ENCODE measurements at regions not wholly inside any gene's neighbourhood (a gene's known extent, or its start where the extent isn't known, plus 50 kb on each side); places are given as distances from the start of the nearest gene placed in this dataset.

DNA sequence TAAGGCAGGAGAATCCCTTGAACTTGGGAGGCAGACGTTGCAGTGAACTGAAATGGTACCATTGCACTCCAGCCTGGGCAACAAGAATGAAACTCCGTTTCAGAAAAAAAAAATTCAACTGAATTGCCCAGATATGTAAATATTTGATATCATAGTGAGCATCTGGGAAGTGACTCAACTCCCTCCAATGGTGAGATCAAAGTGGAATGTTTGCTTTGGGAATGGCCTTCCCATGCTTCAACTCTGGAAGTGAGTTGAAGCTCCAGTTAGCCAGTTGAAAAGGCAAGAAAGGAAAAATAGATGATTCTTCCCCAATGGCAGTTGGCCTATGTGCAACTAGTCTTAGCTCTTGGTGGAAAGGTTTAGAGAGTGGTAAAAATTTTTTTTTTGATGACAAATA lies 131.6 kb upstream of the CMC1 start:
- H3K4me3 ChIP-seq (ENCODE audit: insufficient read depth, low read length) = no peak overlapping the region
- no peaks in the 10 kb centered on the region for H3K9me3 ChIP-seq (ENCODE audit: low read depth, low read length)
- no peaks in the 10 kb centered on the region for H3K4me1 ChIP-seq (ENCODE audit: insufficient read depth, low read length)
- no peaks in the 10 kb centered on the region for H4K20me1 ChIP-seq (ENCODE audit: insufficient read depth, low read length)
- no peak overlapping the region for H2AFZ ChIP-seq (ENCODE audit: low read length)
- H3K79me2 ChIP-seq (ENCODE audit: insufficient read depth, low read length) = no peaks in the 10 kb centered on the region
- H3K27me3 ChIP-seq (ENCODE audit: insufficient read depth, low read length) = no peaks in the 10 kb centered on the region
- no peak for DNase-seq (ENCODE audit: insufficient read length, low spot score, missing footprints)
- H3K27ac ChIP-seq (ENCODE audit: low read depth, low read length) = no peak overlapping the region
- H3K36me3 ChIP-seq (ENCODE audit: insufficient read depth, low read length) = no peaks in the 10 kb centered on the region
- TF ChIP-seq, protein P1, sequence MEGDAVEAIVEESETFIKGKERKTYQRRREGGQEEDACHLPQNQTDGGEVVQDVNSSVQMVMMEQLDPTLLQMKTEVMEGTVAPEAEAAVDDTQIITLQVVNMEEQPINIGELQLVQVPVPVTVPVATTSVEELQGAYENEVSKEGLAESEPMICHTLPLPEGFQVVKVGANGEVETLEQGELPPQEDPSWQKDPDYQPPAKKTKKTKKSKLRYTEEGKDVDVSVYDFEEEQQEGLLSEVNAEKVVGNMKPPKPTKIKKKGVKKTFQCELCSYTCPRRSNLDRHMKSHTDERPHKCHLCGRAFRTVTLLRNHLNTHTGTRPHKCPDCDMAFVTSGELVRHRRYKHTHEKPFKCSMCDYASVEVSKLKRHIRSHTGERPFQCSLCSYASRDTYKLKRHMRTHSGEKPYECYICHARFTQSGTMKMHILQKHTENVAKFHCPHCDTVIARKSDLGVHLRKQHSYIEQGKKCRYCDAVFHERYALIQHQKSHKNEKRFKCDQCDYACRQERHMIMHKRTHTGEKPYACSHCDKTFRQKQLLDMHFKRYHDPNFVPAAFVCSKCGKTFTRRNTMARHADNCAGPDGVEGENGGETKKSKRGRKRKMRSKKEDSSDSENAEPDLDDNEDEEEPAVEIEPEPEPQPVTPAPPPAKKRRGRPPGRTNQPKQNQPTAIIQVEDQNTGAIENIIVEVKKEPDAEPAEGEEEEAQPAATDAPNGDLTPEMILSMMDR (IDR thresholded peaks at IDR 0.05; ENCODE audit: extremely low read depth, low read depth, low read length) = no peak
- H3K4me2 ChIP-seq (ENCODE audit: insufficient read depth, low read length) = no peak overlapping the region

DNA sequence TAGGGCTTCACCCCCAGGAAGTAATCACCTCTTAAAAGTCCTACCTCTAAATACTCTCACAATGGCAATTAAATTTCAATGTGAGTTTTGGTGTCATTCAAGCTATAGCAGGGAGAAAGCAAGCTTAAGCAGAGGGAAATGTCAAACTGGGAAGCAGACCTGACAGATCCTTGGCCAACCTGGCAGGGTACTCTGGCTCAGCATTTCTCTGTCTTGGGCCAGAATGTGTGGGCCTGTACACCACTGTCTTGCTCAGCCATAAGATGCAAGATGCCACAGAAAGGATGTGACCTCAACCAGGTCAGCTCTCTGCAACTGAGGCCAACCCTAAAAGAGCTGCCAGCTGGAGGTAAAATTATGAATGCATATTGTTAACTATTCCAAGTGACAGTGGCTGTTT lies 130.6 kb upstream of the CMC1 start:
- no peak overlapping the region for H3K4me3 ChIP-seq (ENCODE audit: insufficient read depth, low read length)
- TF ChIP-seq, protein P1 (IDR thresholded peaks at IDR 0.05; ENCODE audit: extremely low read depth, low read depth, low read length) = no peak
- H3K27me3 ChIP-seq (ENCODE audit: insufficient read depth, low read length) = no peaks in the 10 kb centered on the region
- no peaks in the 10 kb centered on the region for H3K79me2 ChIP-seq (ENCODE audit: insufficient read depth, low read length)
- H3K9me3 ChIP-seq (ENCODE audit: low read depth, low read length) = no peaks in the 10 kb centered on the region
- H3K27ac ChIP-seq (ENCODE audit: low read depth, low read length) = no peak overlapping the region
- H3K4me1 ChIP-seq (ENCODE audit: insufficient read depth, low read length) = no peaks in the 10 kb centered on the region
- H4K20me1 ChIP-seq (ENCODE audit: insufficient read depth, low read length) = no peaks in the 10 kb centered on the region
- no peaks in the 10 kb centered on the region for H3K36me3 ChIP-seq (ENCODE audit: insufficient read depth, low read length)
- H2AFZ ChIP-seq (ENCODE audit: low read length) = no peak overlapping the region
- DNase-seq (ENCODE audit: insufficient read length, low spot score, missing footprints) = no peak
- H3K4me2 ChIP-seq (ENCODE audit: insufficient read depth, low read length) = no peak overlapping the region

DNA sequence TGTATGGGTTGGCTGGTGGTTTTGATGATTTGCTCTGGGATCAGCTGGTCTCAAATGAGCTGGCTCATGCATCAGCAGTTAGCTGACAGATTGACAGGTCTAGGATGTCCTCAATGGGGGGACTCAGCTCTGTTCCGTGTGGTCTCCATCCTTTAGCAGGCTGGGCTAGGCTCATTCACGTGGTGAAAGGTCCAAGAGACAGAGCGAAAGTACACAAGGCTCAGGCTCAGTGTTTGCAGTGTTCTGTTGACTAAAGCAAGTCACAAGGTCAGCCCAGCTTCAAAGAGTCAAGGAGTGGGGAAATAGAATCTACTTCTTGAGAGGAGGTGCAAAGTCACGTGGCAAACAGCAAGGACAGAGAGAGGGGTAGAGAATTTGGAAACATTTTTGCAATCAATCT lies 126.5 kb upstream of the CMC1 start:
- DNase-seq (ENCODE audit: insufficient read length, low spot score, missing footprints) = peak; percentile 18
- Histone ChIP-seq H3K79me2 (ENCODE audit: insufficient read depth, low read length) (no peaks in the 10 kb centered on the region), H4K20me1 (ENCODE audit: insufficient read depth, low read length) (no peaks in the 10 kb centered on the region), H3K27me3 (ENCODE audit: insufficient read depth, low read length) (no peaks in the 10 kb centered on the region), H3K4me3 (ENCODE audit: insufficient read depth, low read length) (no peak overlapping the region), H3K4me1 (ENCODE audit: insufficient read depth, low read length) (no peaks in the 10 kb centered on the region), H3K36me3 (ENCODE audit: insufficient read depth, low read length) (no peaks in the 10 kb centered on the region), H3K27ac (ENCODE audit: low read depth, low read length) (no peak overlapping the region), H3K4me2 (ENCODE audit: insufficient read depth, low read length) (no peak overlapping the region), H3K9me3 (ENCODE audit: low read depth, low read length) (no peaks in the 10 kb centered on the region), H2AFZ (ENCODE audit: low read length) (no peak overlapping the region)
- TF ChIP-seq, protein P1 (IDR thresholded peaks at IDR 0.05; ENCODE audit: extremely low read depth, low read depth, low read length) = no peak

DNA sequence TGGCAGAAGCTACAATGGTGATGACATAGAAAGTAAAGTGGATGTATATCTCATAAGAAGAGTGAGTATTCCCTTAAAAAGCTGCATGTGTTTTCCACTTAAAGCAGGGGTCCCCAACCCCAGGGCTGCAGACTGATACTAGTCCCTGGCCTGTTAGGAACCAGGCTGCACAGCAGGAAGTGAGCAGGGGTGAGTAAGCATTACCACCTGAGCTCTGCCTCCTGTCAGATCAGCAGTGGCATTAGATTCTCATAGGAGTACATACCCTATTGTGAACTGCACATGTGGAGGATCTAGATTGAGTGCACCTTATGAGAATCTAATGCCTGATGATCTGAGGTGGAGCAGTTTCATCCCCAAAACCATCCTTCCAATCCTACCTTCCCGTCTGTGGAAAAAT lies 126.1 kb upstream of the CMC1 start:
- TF ChIP-seq, protein P1 (IDR thresholded peaks at IDR 0.05; ENCODE audit: extremely low read depth, low read depth, low read length) = no peak
- H3K9me3 ChIP-seq (ENCODE audit: low read depth, low read length) = no peaks in the 10 kb centered on the region
- H4K20me1 ChIP-seq (ENCODE audit: insufficient read depth, low read length) = no peaks in the 10 kb centered on the region
- H2AFZ ChIP-seq (ENCODE audit: low read length) = no peak overlapping the region
- no peaks in the 10 kb centered on the region for H3K36me3 ChIP-seq (ENCODE audit: insufficient read depth, low read length)
- no peaks in the 10 kb centered on the region for H3K27me3 ChIP-seq (ENCODE audit: insufficient read depth, low read length)
- no peak for DNase-seq (ENCODE audit: insufficient read length, low spot score, missing footprints)
- H3K4me3 ChIP-seq (ENCODE audit: insufficient read depth, low read length) = no peak overlapping the region
- no peaks in the 10 kb centered on the region for H3K79me2 ChIP-seq (ENCODE audit: insufficient read depth, low read length)
- no peak overlapping the region for H3K27ac ChIP-seq (ENCODE audit: low read depth, low read length)
- no peaks in the 10 kb centered on the region for H3K4me1 ChIP-seq (ENCODE audit: insufficient read depth, low read length)
- H3K4me2 ChIP-seq (ENCODE audit: insufficient read depth, low read length) = no peak overlapping the region
